CD4-positive, alpha-beta T cell (primary cell): ENCODE measurements at regions not wholly inside any gene's neighbourhood (a gene's known extent, or its start where the extent isn't known, plus 50 kb on each side); places are given as distances from the start of the nearest gene placed in this dataset.

Experiments
- ATAC-seq: fragments of 200-7000 bp; cut with Tn5 transposase; one replicate; pipeline ENCODE4 v1.10.0; 2022; ENCODE audit warnings: mild to moderate bottlenecking; ENCODE audit not compliant: poor library complexity
- CTCF ChIA-PET: fragments of 350-600 bp; sonication (Branson Sonifier 250); formaldehyde crosslinking; loops from one replicate; lab custom pipeline; 2021; ENCODE audit warnings: antibody characterized with exemption, inconsistent platforms; lab: Charles Lee
- POLR2A ChIA-PET: fragments of 350-600 bp; sonication (Branson Sonifier 250); formaldehyde crosslinking; loops from one replicate; lab custom pipeline; 2021; ENCODE audit warnings: antibody characterized with exemption, inconsistent platforms; lab: Charles Lee
- DNase-seq, 14 experiments: peaks; one replicate each; pipeline ENCODE4 v3.0.0-alpha.2; 2013 to 2020; ENCODE audit warnings: mixed read lengths in 2 of 14
- H3K27ac ChIP-seq, 2 donors: one replicate each; pipeline versions ENCODE4 v1.5.1 to v1.7.0; 2013; ENCODE audit warnings: low read length in 2 of 2, low read depth in 1 of 2, mild to moderate bottlenecking in 1 of 2
- H3K27me3 ChIP-seq, 2 experiments: 1 replicate in 1 of 2; 2 replicates in 1 of 2; pipeline versions ENCODE4 v1.6.1 to v1.7.0; 2013; ENCODE audit warnings: low read length in 2 of 2, control low read depth in 1 of 2, mild to moderate bottlenecking in 1 of 2, moderate library complexity in 1 of 2; ENCODE audit not compliant: insufficient read depth in 2 of 2, control insufficient read depth in 1 of 2
- H3K36me3 ChIP-seq: one replicate; pipeline ENCODE4 v1.6.1; 2013; ENCODE audit warnings: low read length, control low read depth; ENCODE audit not compliant: insufficient read depth
- H3K4me1 ChIP-seq: one replicate; pipeline ENCODE4 v1.6.1; 2013; ENCODE audit warnings: low read length, control low read depth; ENCODE audit not compliant: insufficient read depth
- H3K4me3 ChIP-seq: one replicate; pipeline ENCODE4 v1.5.1; 2013; ENCODE audit warnings: mild to moderate bottlenecking, low read length, moderate library complexity
- H3K9me3 ChIP-seq, 2 experiments: 1 replicate in 1 of 2; 2 replicates in 1 of 2; pipeline versions ENCODE4 v1.6.1 to v1.7.0; 2013; ENCODE audit warnings: low read length in 2 of 2, mild to moderate bottlenecking in 2 of 2, control low read depth in 1 of 2, moderate library complexity in 1 of 2; ENCODE audit not compliant: control insufficient read depth in 1 of 2, insufficient read depth in 1 of 2
- H3K27ac Mint-ChIP-seq: one replicate; pipeline ENCODE4 v1.8.0; 2020; ENCODE audit warnings: mixed read lengths
- H3K27me3 Mint-ChIP-seq: one replicate; pipeline ENCODE4 v1.8.0; 2021; ENCODE audit warnings: mixed read lengths
- H3K36me3 Mint-ChIP-seq: one replicate; pipeline ENCODE4 v1.8.0; 2021; ENCODE audit warnings: low read depth, mixed read lengths
- H3K4me1 Mint-ChIP-seq: one replicate; pipeline ENCODE4 v1.8.0; 2021; ENCODE audit warnings: low read depth, mixed read lengths
- H3K4me3 Mint-ChIP-seq: one replicate; pipeline ENCODE4 v1.8.0; 2020; ENCODE audit warnings: mild to moderate bottlenecking, mixed read lengths
- H3K9me3 Mint-ChIP-seq: one replicate; pipeline ENCODE4 v1.8.0; 2020; ENCODE audit warnings: mixed read lengths
- intact Hi-C, 2 experiments: fragments of 100-400 bp; cut with DNase I in 1 of 2; cut with micrococcal nuclease in 1 of 2; formaldehyde crosslinking; loops; one replicate each; pipeline versions ENCODE4 v1.15.1 to v1.9.0; 2023 to 2025; cut with DNase I, micrococcal nuclease
- TF ChIP-seq, protein P1 (sequence below): fragments of 200-600 bp; IDR thresholded peaks from one replicate; pipeline ENCODE4 v1.8.0; 2022; ENCODE audit warnings: antibody characterized with exemption, mild to moderate bottlenecking

DNA sequence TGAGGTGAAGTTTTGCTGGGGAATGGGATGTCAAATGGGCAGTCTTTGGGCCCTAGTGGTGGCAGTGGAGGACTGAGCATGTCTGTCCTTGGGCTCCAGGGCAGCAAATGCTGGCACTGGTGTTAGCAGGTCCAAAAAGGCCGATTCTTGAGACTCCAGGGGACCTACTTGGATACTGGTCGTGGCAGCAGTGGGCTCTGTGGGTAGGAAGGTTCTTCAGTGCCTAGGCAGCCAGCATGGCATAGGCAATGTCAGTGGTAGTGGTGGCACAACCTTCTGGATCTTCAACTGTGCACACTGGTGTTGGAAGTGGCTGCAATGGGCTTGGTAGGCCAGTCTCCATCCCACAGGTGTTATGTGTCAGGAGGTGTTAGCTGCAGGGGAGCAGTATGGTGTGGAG lies 334.7 kb upstream of the KITLG start:
- Histone ChIP-seq H3K36me3 (no peaks in the 10 kb centered on the region), H3K4me1 (no peaks in the 10 kb centered on the region), H3K4me3 (no peak overlapping the region), H3K27ac (no peak overlapping the region), H3K9me3 (peaks cover 0 to 15% of the 10 kb centered on the region in 2 experiments), H3K27me3 (no peaks in the 10 kb centered on the region)
- Mint-ChIP-seq H3K36me3 (no peaks in the 10 kb centered on the region), H3K27ac (no peak overlapping the region), H3K4me1 (no peaks in the 10 kb centered on the region), H3K9me3 (peaks cover 21% of the 10 kb centered on the region), H3K27me3 (no peaks in the 10 kb centered on the region), H3K4me3 (no peak overlapping the region)
- ChIA-PET CTCF (no interaction called here), POLR2A (no interaction called here)
- TF ChIP-seq, protein P1, sequence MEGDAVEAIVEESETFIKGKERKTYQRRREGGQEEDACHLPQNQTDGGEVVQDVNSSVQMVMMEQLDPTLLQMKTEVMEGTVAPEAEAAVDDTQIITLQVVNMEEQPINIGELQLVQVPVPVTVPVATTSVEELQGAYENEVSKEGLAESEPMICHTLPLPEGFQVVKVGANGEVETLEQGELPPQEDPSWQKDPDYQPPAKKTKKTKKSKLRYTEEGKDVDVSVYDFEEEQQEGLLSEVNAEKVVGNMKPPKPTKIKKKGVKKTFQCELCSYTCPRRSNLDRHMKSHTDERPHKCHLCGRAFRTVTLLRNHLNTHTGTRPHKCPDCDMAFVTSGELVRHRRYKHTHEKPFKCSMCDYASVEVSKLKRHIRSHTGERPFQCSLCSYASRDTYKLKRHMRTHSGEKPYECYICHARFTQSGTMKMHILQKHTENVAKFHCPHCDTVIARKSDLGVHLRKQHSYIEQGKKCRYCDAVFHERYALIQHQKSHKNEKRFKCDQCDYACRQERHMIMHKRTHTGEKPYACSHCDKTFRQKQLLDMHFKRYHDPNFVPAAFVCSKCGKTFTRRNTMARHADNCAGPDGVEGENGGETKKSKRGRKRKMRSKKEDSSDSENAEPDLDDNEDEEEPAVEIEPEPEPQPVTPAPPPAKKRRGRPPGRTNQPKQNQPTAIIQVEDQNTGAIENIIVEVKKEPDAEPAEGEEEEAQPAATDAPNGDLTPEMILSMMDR = no peak
- DNase-seq = no peak
- no peak for ATAC-seq
- intact Hi-C loops = no loop called here

DNA sequence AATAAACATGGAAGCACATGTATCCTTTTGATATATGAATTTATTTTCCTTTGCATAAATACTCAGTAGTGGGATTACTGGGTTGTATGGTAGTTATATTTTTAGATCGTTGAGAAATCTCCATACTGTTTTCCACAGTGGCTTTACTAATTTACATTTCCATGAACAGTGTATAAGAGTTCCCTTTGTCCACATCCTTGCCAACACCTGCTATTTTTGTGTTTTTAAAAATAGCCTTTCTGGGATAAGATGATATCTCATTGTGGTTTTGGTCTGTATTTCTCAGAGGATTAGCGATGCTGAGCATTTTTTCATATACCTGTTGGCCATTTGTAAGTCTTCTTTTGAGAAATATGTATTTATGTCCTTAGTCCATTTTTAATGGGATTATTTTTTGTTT lies 329.2 kb upstream of the KITLG start:
- Histone ChIP-seq H3K27ac (no peak overlapping the region), H3K36me3 (no peaks in the 10 kb centered on the region), H3K4me3 (no peak overlapping the region), H3K27me3 (no peaks in the 10 kb centered on the region), H3K4me1 (no peaks in the 10 kb centered on the region), H3K9me3 (peaks cover 0 to 5% of the 10 kb centered on the region in 2 experiments)
- DNase-seq (no peak), ATAC-seq (no peak)
- H3K36me3 Mint-ChIP-seq = no peaks in the 10 kb centered on the region
- ChIA-PET POLR2A (no interaction called here), CTCF (no interaction called here)
- intact Hi-C loops = no loop called here
- no peak overlapping the region for H3K4me3 Mint-ChIP-seq
- no peak overlapping the region for H3K27ac Mint-ChIP-seq
- no peaks in the 10 kb centered on the region for H3K27me3 Mint-ChIP-seq
- TF ChIP-seq, protein P1 = no peak
- no peaks in the 10 kb centered on the region for H3K4me1 Mint-ChIP-seq
- H3K9me3 Mint-ChIP-seq = peaks cover 18% of the 10 kb centered on the region

DNA sequence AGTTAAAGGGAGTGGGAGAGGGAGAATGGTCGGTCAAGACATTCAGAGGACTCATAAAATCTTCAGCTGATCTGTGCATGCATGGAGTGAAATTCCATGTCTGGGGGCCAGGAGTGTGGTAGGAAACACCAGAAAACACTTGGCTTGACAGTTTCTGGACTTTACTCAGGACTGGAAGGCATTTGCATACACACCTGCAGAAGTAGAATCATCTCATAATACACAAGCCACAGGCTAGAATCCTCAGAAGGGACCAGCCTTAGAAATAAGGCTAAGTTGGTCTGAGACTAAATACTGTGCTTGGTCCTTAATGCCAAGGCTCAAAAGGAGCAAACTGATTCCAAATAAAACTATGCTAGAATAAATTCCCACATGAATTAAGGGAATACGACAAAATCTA lies 328.1 kb upstream of the KITLG start:
- Histone ChIP-seq H3K4me3 (no peak overlapping the region), H3K27ac (no peak overlapping the region), H3K4me1 (no peaks in the 10 kb centered on the region), H3K27me3 (no peaks in the 10 kb centered on the region), H3K9me3 (no peaks in the 10 kb centered on the region), H3K36me3 (no peaks in the 10 kb centered on the region)
- no peaks in the 10 kb centered on the region for H3K27me3 Mint-ChIP-seq
- no peaks in the 10 kb centered on the region for H3K36me3 Mint-ChIP-seq
- no peaks in the 10 kb centered on the region for H3K4me1 Mint-ChIP-seq
- intact Hi-C loops = no loop called here
- peaks cover 12% of the 10 kb centered on the region for H3K9me3 Mint-ChIP-seq
- TF ChIP-seq, protein P1 = no peak
- H3K27ac Mint-ChIP-seq = no peak overlapping the region
- ATAC-seq (no peak), DNase-seq (no peak)
- POLR2A ChIA-PET = no interaction called here
- no peak overlapping the region for H3K4me3 Mint-ChIP-seq
- CTCF ChIA-PET = no interaction called here
